Upper lobe of right lung (tissue), 1 donor: ENCODE measurements at regions not wholly inside any gene's neighbourhood (a gene's known extent, or its start where the extent isn't known, plus 50 kb on each side); places are given as distances from the start of the nearest gene placed in this dataset.

Experiments used
- ATAC-seq: fragments of 200-7000 bp; cut with Tn5 transposase; one replicate; pipeline ENCODE4 v1.9.1; 2020; ENCODE audit warnings: mild to moderate bottlenecking, moderate library complexity
- DNase-seq: peaks from one replicate; pipeline ENCODE4 v3.0.0-alpha.2; 2020
- H3K27ac ChIP-seq: fragments of 200-600 bp; one replicate; pipeline ENCODE4 v1.8.0; 2022
- H3K27me3 ChIP-seq: fragments of 200-600 bp; one replicate; pipeline ENCODE4 v1.8.0; 2022; ENCODE audit warnings: mild to moderate bottlenecking
- H3K36me3 ChIP-seq: fragments of 200-600 bp; one replicate; pipeline ENCODE4 v1.8.0; 2022
- H3K4me1 ChIP-seq: fragments of 200-600 bp; one replicate; pipeline ENCODE4 v1.8.0; 2022
- H3K4me3 ChIP-seq: fragments of 200-600 bp; one replicate; pipeline ENCODE4 v1.8.0; 2022; ENCODE audit warnings: mild to moderate bottlenecking
- H3K9me3 ChIP-seq: fragments of 200-600 bp; one replicate; pipeline ENCODE4 v1.8.0; 2022
- CTCF ChIP-seq: fragments of 200-600 bp; IDR thresholded peaks from one replicate; pipeline ENCODE4 v1.8.0; 2022; ENCODE audit warnings: antibody characterized with exemption
- intact Hi-C: fragments of 100-400 bp; cut with DNase I; formaldehyde crosslinking; loops from one replicate; pipeline ENCODE4 v1.11.0; 2022
- donor health status: DM: no; HTN: yes; CAD: no; lungs with severe emphysema.

- no peak for TF ChIP-seq CTCF
- intact Hi-C loops: no loop called here
- no peak for DNase-seq
- no peaks in the 10 kb centered on the region for H3K27me3 ChIP-seq
- H3K36me3 ChIP-seq: no peaks in the 10 kb centered on the region
- no peaks in the 10 kb centered on the region for H3K4me1 ChIP-seq
- no peaks in the 10 kb centered on the region for H3K9me3 ChIP-seq
- no peak for ATAC-seq
- H3K4me3 ChIP-seq: no peak overlapping the region
- no peak overlapping the region for H3K27ac ChIP-seq
These were observed 1681.5 kb downstream of the EFNB2 start for GRCh38 chr13:104854007-104854406.

DNA sequence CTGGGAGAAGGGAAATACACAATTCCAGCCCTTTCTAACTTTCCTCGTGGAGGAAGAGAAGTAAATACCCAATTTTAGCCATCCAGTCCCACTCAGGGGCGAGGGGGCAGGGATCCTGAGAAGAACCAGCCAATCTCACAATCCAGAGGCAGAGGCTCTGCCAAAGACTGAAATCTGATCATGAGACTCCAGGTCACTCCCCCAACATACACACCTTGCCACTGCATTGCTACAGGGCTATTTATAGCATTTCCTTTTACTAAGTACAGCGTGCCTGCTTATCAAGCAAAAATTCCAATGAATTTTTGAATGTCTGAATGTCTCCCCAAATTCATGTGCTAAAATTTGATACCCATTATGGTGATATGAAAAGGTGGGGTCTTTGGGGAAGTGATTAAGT, 1687.5 kb downstream of the EFNB2 start:
- intact Hi-C loops: no loop called here
- Histone ChIP-seq H3K9me3 (no peaks in the 10 kb centered on the region), H3K4me3 (no peak overlapping the region), H3K27me3 (no peaks in the 10 kb centered on the region), H3K27ac (no peak overlapping the region), H3K4me1 (no peaks in the 10 kb centered on the region), H3K36me3 (no peaks in the 10 kb centered on the region)
- no peak for TF ChIP-seq CTCF
- DNase-seq (no peak), ATAC-seq (no peak)

- intact Hi-C loops: no loop called here
- DNase-seq (no peak), ATAC-seq (no peak)
- H3K4me3 ChIP-seq: no peak overlapping the region
- H3K4me1 ChIP-seq: no peaks in the 10 kb centered on the region
- no peaks in the 10 kb centered on the region for H3K36me3 ChIP-seq
- no peaks in the 10 kb centered on the region for H3K27me3 ChIP-seq
- no peak for TF ChIP-seq CTCF
- H3K9me3 ChIP-seq: no peaks in the 10 kb centered on the region
- H3K27ac ChIP-seq: no peak overlapping the region
These were observed 1692.1 kb downstream of the EFNB2 start for GRCh38 chr13:104843401-104843800.

DNA sequence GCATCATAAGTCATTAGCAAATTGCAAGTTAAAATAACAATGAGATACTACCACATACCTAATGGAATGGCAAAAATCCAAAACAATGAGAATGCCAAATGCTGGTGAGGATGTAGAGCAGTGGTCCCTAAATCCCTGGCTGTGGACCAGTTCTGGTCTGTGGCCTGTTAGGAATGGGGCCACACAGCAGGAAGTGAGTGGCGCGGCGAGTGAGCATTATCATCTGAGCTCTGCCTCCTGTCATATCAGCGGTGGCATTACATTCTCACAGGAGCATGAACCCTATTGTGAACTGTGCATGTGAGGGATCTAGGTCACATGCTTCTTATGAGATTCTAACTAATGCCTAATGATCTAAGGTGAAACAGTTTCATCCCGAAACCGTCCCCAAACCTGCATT, 1694.4 kb downstream of the EFNB2 start:
- intact Hi-C loops: no loop called here
- no peaks in the 10 kb centered on the region for H3K4me1 ChIP-seq
- no peak overlapping the region for H3K27ac ChIP-seq
- H3K27me3 ChIP-seq: no peaks in the 10 kb centered on the region
- H3K9me3 ChIP-seq: no peaks in the 10 kb centered on the region
- H3K4me3 ChIP-seq: no peak overlapping the region
- no peak for DNase-seq
- H3K36me3 ChIP-seq: no peaks in the 10 kb centered on the region
- no peak for TF ChIP-seq CTCF
- no peak for ATAC-seq

DNA sequence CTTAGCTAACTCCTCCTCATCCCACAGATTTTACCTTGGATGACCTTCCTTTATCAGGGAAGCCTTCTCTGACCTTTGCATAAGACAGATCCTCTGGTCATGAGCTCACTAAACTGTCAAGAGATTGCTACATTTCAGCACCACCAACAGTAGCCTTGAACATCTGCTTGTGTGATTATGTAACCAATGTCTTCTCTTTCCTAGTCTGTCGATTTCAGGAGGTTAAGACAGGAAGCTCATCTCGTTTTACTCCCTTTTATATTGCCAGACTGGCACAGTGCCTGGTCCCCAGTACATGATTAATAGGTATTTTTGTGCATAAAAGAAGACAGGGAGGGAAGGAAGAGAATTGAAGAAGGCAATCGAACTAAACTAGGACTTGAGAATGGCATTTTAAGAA, 1697.7 kb downstream of the EFNB2 start:
- Histone ChIP-seq H3K27me3 (no peaks in the 10 kb centered on the region), H3K4me3 (no peak overlapping the region), H3K9me3 (no peaks in the 10 kb centered on the region), H3K4me1 (no peaks in the 10 kb centered on the region), H3K27ac (no peak overlapping the region), H3K36me3 (no peaks in the 10 kb centered on the region)
- no peak for TF ChIP-seq CTCF
- DNase-seq (no peak), ATAC-seq (no peak)
- intact Hi-C loops: no loop called here

DNA sequence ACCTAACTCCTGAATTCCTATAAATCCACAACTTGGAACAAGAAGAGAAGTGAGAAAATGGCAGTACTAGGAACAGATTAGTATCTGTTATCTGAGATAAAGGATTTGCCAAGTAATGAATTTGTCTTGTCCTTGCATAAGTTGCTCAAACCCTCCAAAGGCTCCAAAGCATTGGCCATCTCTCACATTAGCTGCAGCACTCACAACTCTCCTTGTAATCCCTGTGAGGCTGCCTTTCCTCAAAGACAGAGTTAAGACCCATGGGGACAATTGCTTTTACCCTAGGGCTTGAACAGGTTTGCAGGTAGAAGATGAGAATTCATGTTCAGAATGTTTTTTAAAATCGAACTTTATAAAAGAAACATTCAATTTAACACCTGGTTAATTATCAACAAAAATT, 1702.2 kb downstream of the EFNB2 start:
- no peak for DNase-seq
- no peak for ATAC-seq
- Histone ChIP-seq H3K4me3 (no peak overlapping the region), H3K9me3 (no peaks in the 10 kb centered on the region), H3K27ac (no peak overlapping the region), H3K36me3 (no peaks in the 10 kb centered on the region), H3K27me3 (no peaks in the 10 kb centered on the region), H3K4me1 (no peaks in the 10 kb centered on the region)
- TF ChIP-seq CTCF: no peak
- intact Hi-C loops: no loop called here
